HEK293 (cell line): ENCODE measurements at regions not wholly inside any gene's neighbourhood (a gene's known extent, or its start where the extent isn't known, plus 50 kb on each side); places are given as distances from the start of the nearest gene placed in this dataset.

Experiments
- CTCF ChIA-PET: fragments of 350-600 bp; formaldehyde crosslinking; extraction: SDS; loops from one replicate; lab custom pipeline; 2021; ENCODE audit warnings: antibody characterized with exemption; lab: Yijun Ruan, JAX
- POLR2A ChIA-PET: fragments of 300-600 bp; formaldehyde crosslinking; extraction: SDS; loops from one replicate; lab custom pipeline; 2020; ENCODE audit warnings: antibody characterized with exemption, inconsistent platforms; lab: Yijun Ruan, JAX
- H3K27ac ChIP-seq: fragments of 200-500 bp; sonication (Bioruptor generic); 2 replicates; pipeline ENCODE4 v1.5.1; 2014; ENCODE audit warnings: low read depth, low read length, control low read depth, inconsistent platforms; ENCODE audit errors: extremely low read depth
- H3K36me3 ChIP-seq, 2 experiments: fragments of 200-500 bp in 1 of 2; sonication (Bioruptor generic) in 1 of 2; 1 replicate in 1 of 2; 2 replicates in 1 of 2; pipeline ENCODE4 v1.5.1; 2014 to 2017; ENCODE audit warnings: inconsistent platforms in 2 of 2, low read length in 2 of 2; ENCODE audit not compliant: control insufficient read depth in 2 of 2, insufficient read depth in 1 of 2
- H3K4me1 ChIP-seq: fragments of 200-500 bp; sonication (Bioruptor generic); 2 replicates; pipeline ENCODE4 v1.5.1; 2014; ENCODE audit warnings: mild to moderate bottlenecking, low read length, inconsistent platforms; ENCODE audit not compliant: control insufficient read depth, insufficient read depth
- H3K4me3 ChIP-seq: 2 replicates; pipeline ENCODE4 v1.5.1; 2011; ENCODE audit warnings: low read depth, mild to moderate bottlenecking, control low read depth, low read length, moderate library complexity
- H3K9me3 ChIP-seq: fragments of 200-500 bp; sonication (Bioruptor generic); 2 replicates; pipeline ENCODE4 v1.5.1; 2014; ENCODE audit warnings: low read depth, low read length, inconsistent platforms; ENCODE audit not compliant: control insufficient read depth, insufficient read depth
- EGR2 ChIP-seq: fragments of 450-650 bp; formaldehyde crosslinking; IDR thresholded peaks from 2 replicates; pipeline ENCODE4 v1.5.1; 2016; ENCODE audit warnings: low read depth, missing biosample characterization, missing genetic modification characterization
- GFI1B ChIP-seq: fragments of 450-650 bp; formaldehyde crosslinking; IDR thresholded peaks from 2 replicates; pipeline ENCODE4 v1.5.1; 2016; ENCODE audit warnings: missing biosample characterization, missing genetic modification characterization
- MYNN ChIP-seq: fragments of 450-650 bp; formaldehyde crosslinking; IDR thresholded peaks from 2 replicates; pipeline ENCODE4 v1.5.1; 2016; ENCODE audit warnings: missing biosample characterization, missing genetic modification characterization, borderline replicate concordance
- OVOL3 ChIP-seq: fragments of 450-650 bp; formaldehyde crosslinking; IDR thresholded peaks from 2 replicates; pipeline ENCODE4 v1.5.1; 2016; ENCODE audit warnings: missing biosample characterization, missing genetic modification characterization
- SP3 ChIP-seq: fragments of 450-650 bp; formaldehyde crosslinking; IDR thresholded peaks from 2 replicates; pipeline ENCODE4 v1.5.1; 2016; ENCODE audit warnings: missing biosample characterization, missing genetic modification characterization
- TRIM28 ChIP-seq: IDR thresholded peaks from 2 replicates; pipeline ENCODE4 v1.6.1; 2011; ENCODE audit warnings: low read length, control low read depth, borderline replicate concordance
- ZBTB8A ChIP-seq: fragments of 450-650 bp; formaldehyde crosslinking; IDR thresholded peaks from 2 replicates; pipeline ENCODE4 v1.5.1; 2016; ENCODE audit warnings: missing biosample characterization, missing genetic modification characterization
- ZNF174 ChIP-seq: fragments of 450-650 bp; formaldehyde crosslinking; IDR thresholded peaks from 2 replicates; pipeline ENCODE4 v1.5.0; 2017; ENCODE audit warnings: missing biosample characterization, mild to moderate bottlenecking, missing genetic modification characterization
- ZNF223 ChIP-seq: fragments of 450-650 bp; formaldehyde crosslinking; IDR thresholded peaks from 2 replicates; pipeline ENCODE4 v1.5.1; 2016; ENCODE audit warnings: missing biosample characterization, missing genetic modification characterization
- ZNF239 ChIP-seq: fragments of 450-650 bp; formaldehyde crosslinking; IDR thresholded peaks from 2 replicates; pipeline ENCODE4 v1.5.1; 2016; ENCODE audit warnings: missing biosample characterization, missing genetic modification characterization
- ZNF292 ChIP-seq: fragments of 450-650 bp; formaldehyde crosslinking; IDR thresholded peaks from 2 replicates; pipeline ENCODE4 v1.5.1; 2016; ENCODE audit warnings: low read depth, missing biosample characterization, missing genetic modification characterization, borderline replicate concordance
- ZNF366 ChIP-seq: fragments of 450-650 bp; formaldehyde crosslinking; conservative IDR thresholded peaks from 2 replicates; pipeline ENCODE4 v1.5.1; 2016; ENCODE audit warnings: missing biosample characterization, missing genetic modification characterization
- ZNF391 ChIP-seq: fragments of 450-650 bp; formaldehyde crosslinking; IDR thresholded peaks from 2 replicates; pipeline ENCODE4 v1.5.1; 2016; ENCODE audit warnings: low read depth, missing biosample characterization, missing genetic modification characterization, borderline replicate concordance
- ZNF426 ChIP-seq: fragments of 450-650 bp; formaldehyde crosslinking; IDR thresholded peaks from 2 replicates; pipeline ENCODE4 v1.5.1; 2017; ENCODE audit warnings: missing biosample characterization, missing genetic modification characterization, mild to moderate bottlenecking, inconsistent platforms, moderate library complexity
- ZNF433 ChIP-seq: fragments of 450-650 bp; formaldehyde crosslinking; IDR thresholded peaks from 2 replicates; pipeline ENCODE4 v1.5.1; 2016; ENCODE audit warnings: missing biosample characterization, missing genetic modification characterization, low read depth
- ZNF529 ChIP-seq: fragments of 450-650 bp; formaldehyde crosslinking; IDR thresholded peaks from 2 replicates; pipeline ENCODE4 v1.5.1; 2017; ENCODE audit warnings: missing genetic modification characterization, missing biosample characterization; ENCODE audit not compliant: insufficient replicate concordance
- ZNF548 ChIP-seq: fragments of 450-650 bp; formaldehyde crosslinking; IDR thresholded peaks from 2 replicates; pipeline ENCODE4 v1.5.1; 2016; ENCODE audit warnings: missing biosample characterization, missing genetic modification characterization
- ZNF626 ChIP-seq: fragments of 450-650 bp; sonication (Bioruptor Pico); formaldehyde crosslinking; IDR thresholded peaks from 2 replicates; pipeline ENCODE4 v1.5.1; 2018; ENCODE audit warnings: missing biosample characterization, missing genetic modification characterization, inconsistent platforms
- ZNF654 ChIP-seq: fragments of 450-650 bp; formaldehyde crosslinking; IDR thresholded peaks from 2 replicates; pipeline ENCODE4 v1.5.1; 2016; ENCODE audit warnings: low read depth, missing biosample characterization, missing genetic modification characterization
- ZNF658 ChIP-seq: fragments of 450-650 bp; formaldehyde crosslinking; IDR thresholded peaks from 2 replicates; pipeline ENCODE4; 2016; ENCODE audit warnings: missing biosample characterization, missing genetic modification characterization
- ZNF677 ChIP-seq: fragments of 450-650 bp; IDR thresholded peaks from 2 replicates; pipeline ENCODE4 v1.5.0; 2018; ENCODE audit warnings: missing biosample characterization, mild to moderate bottlenecking, missing genetic modification characterization, moderate library complexity
- ZNF701 ChIP-seq: fragments of 450-650 bp; formaldehyde crosslinking; IDR thresholded peaks from 2 replicates; pipeline ENCODE4 v1.5.1; 2016; ENCODE audit warnings: missing biosample characterization, missing genetic modification characterization
- ZNF776 ChIP-seq: fragments of 450-650 bp; formaldehyde crosslinking; IDR thresholded peaks from 2 replicates; pipeline ENCODE4 v1.5.0; 2017; ENCODE audit warnings: missing biosample characterization, missing genetic modification characterization, borderline replicate concordance
- TF ChIP-seq, protein P1 (sequence below): fragments of 450-650 bp; IDR thresholded peaks from 2 replicates; pipeline ENCODE4 v1.5.1; 2018; ENCODE audit warnings: missing biosample characterization, missing genetic modification characterization
- TF ChIP-seq, protein P2 (sequence below): fragments of 450-650 bp; formaldehyde crosslinking; IDR thresholded peaks from 2 replicates; pipeline ENCODE4 v1.5.1; 2016; ENCODE audit warnings: missing biosample characterization, missing genetic modification characterization
- TF ChIP-seq, protein P3 (sequence below): fragments of 450-650 bp; formaldehyde crosslinking; IDR thresholded peaks from 2 replicates; pipeline ENCODE4 v1.5.1; 2016; ENCODE audit warnings: missing biosample characterization, missing genetic modification characterization
- TF ChIP-seq, protein P4 (sequence below): sonication (generic); formaldehyde crosslinking; IDR thresholded peaks from 2 replicates; pipeline ENCODE4 v1.8.1; 2022; ENCODE audit warnings: mild to moderate bottlenecking, moderate library complexity, missing genetic modification reagents
- TF ChIP-seq, protein P5 (sequence below): fragments of 450-650 bp; formaldehyde crosslinking; IDR thresholded peaks from 2 replicates; pipeline ENCODE4 v1.5.1; 2017; ENCODE audit warnings: missing biosample characterization, missing genetic modification characterization

DNA sequence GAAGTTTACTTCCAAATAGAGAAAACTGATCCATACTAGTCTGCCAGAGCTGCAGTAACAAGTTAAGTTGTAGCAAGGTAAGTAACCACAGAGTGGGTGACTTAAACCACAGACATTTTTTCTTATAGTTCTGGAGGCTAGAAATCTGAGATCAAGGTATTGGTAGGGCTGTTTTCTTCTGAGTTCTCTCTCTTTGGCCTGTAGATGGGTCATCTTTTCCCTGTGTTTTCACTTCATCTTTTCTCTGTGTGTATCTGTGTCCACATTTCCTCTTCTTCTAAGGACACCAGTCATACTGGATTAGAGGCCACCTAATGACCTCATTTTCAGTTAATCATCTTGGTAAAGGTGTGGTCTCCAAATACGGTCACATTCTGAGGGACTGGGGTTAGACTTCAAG, 142.9 kb upstream of the MEX3C start:
- TF ChIP-seq ZNF239 (tag by site-specific recombination) = no peak
- TF ChIP-seq TRIM28 = no peak
- no peak for TF ChIP-seq ZNF701
- TF ChIP-seq ZNF223 (tag by site-specific recombination) = no peak
- no peak for TF ChIP-seq ZNF658 (tag by site-specific recombination)
- TF ChIP-seq, protein P1, sequence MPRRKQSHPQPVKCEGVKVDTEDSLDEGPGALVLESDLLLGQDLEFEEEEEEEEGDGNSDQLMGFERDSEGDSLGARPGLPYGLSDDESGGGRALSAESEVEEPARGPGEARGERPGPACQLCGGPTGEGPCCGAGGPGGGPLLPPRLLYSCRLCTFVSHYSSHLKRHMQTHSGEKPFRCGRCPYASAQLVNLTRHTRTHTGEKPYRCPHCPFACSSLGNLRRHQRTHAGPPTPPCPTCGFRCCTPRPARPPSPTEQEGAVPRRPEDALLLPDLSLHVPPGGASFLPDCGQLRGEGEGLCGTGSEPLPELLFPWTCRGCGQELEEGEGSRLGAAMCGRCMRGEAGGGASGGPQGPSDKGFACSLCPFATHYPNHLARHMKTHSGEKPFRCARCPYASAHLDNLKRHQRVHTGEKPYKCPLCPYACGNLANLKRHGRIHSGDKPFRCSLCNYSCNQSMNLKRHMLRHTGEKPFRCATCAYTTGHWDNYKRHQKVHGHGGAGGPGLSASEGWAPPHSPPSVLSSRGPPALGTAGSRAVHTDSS (tag by site-specific recombination) = no peak
- TF ChIP-seq ZNF174 (tag by site-specific recombination) = no peak
- TF ChIP-seq ZNF366 (tag by site-specific recombination) = no peak
- TF ChIP-seq OVOL3 = no peak
- TF ChIP-seq, protein P2, sequence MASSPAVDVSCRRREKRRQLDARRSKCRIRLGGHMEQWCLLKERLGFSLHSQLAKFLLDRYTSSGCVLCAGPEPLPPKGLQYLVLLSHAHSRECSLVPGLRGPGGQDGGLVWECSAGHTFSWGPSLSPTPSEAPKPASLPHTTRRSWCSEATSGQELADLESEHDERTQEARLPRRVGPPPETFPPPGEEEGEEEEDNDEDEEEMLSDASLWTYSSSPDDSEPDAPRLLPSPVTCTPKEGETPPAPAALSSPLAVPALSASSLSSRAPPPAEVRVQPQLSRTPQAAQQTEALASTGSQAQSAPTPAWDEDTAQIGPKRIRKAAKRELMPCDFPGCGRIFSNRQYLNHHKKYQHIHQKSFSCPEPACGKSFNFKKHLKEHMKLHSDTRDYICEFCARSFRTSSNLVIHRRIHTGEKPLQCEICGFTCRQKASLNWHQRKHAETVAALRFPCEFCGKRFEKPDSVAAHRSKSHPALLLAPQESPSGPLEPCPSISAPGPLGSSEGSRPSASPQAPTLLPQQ (tag by site-specific recombination) = no peak
- no peak for TF ChIP-seq ZNF654 (tag by site-specific recombination)
- TF ChIP-seq, protein P3, sequence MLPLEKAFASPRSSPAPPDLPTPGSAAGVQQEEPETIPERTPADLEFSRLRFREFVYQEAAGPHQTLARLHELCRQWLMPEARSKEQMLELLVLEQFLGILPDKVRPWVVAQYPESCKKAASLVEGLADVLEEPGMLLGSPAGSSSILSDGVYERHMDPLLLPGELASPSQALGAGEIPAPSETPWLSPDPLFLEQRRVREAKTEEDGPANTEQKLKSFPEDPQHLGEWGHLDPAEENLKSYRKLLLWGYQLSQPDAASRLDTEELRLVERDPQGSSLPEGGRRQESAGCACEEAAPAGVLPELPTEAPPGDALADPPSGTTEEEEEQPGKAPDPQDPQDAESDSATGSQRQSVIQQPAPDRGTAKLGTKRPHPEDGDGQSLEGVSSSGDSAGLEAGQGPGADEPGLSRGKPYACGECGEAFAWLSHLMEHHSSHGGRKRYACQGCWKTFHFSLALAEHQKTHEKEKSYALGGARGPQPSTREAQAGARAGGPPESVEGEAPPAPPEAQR (tag by site-specific recombination) = no peak
- TF ChIP-seq MYNN (tag by site-specific recombination) = no peak
- no peak for TF ChIP-seq ZNF529
- TF ChIP-seq SP3 (tag by site-specific recombination) = no peak
- TF ChIP-seq, protein P4, sequence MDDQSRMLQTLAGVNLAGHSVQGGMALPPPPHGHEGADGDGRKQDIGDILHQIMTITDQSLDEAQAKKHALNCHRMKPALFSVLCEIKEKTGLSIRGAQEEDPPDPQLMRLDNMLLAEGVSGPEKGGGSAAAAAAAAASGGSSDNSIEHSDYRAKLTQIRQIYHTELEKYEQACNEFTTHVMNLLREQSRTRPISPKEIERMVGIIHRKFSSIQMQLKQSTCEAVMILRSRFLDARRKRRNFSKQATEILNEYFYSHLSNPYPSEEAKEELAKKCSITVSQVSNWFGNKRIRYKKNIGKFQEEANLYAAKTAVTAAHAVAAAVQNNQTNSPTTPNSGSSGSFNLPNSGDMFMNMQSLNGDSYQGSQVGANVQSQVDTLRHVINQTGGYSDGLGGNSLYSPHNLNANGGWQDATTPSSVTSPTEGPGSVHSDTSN (CRISPR knock-in tag) = no peak
- CTCF ChIA-PET = interaction anchor here (0.7 to 1.2 kb wide), 2 partner anchors 44 to 49 kb away, joined by 3 read pairs; no protein-coding TSS in a partner anchor
- Histone ChIP-seq H3K4me1 (peaks cover 6% of the 10 kb centered on the region), H3K4me3 (no peak overlapping the region), H3K27ac (no peak overlapping the region), H3K9me3 (no peaks in the 10 kb centered on the region), H3K36me3 (no peaks in the 10 kb centered on the region)
- POLR2A ChIA-PET = no interaction called here

DNA sequence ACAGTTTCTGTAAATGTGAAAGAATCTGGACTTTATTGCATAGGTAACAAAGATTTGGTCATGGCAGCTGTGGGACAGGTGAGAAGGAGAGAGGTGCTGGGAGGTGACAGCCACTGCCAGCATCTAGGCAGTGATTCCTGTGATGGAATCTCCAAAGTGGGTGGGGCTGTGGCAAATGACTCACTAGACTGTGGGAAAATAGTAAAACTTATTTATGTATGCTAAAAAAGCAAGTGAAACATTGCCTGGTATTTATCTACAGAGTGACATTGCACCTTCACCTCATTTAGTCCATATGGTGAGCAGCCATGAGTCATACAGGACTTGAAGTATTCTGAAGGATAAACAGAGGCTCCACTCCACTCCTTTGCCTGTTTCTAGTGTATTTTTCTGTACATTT, 145.3 kb upstream of the MEX3C start:
- peaks cover 6% of the 10 kb centered on the region for H3K4me1 ChIP-seq
- CTCF ChIA-PET = interaction anchor here (0.6 kb wide), 1 partner anchor 16 kb away, joined by 3 read pairs; no protein-coding TSS in a partner anchor
- POLR2A ChIA-PET = no interaction called here
- H3K9me3 ChIP-seq = no peaks in the 10 kb centered on the region
- no peaks in the 10 kb centered on the region for H3K36me3 ChIP-seq
- no peak overlapping the region for H3K4me3 ChIP-seq
- no peak overlapping the region for H3K27ac ChIP-seq
- TF ChIP-seq ZNF426 = no peak
- no peak for TF ChIP-seq ZNF626 (tag by site-specific recombination)
- TF ChIP-seq ZNF292 (tag by site-specific recombination) = no peak
- TF ChIP-seq ZNF433 (tag by site-specific recombination) = no peak
- no peak for TF ChIP-seq ZNF548 (tag by site-specific recombination)
- TF ChIP-seq, protein P5, sequence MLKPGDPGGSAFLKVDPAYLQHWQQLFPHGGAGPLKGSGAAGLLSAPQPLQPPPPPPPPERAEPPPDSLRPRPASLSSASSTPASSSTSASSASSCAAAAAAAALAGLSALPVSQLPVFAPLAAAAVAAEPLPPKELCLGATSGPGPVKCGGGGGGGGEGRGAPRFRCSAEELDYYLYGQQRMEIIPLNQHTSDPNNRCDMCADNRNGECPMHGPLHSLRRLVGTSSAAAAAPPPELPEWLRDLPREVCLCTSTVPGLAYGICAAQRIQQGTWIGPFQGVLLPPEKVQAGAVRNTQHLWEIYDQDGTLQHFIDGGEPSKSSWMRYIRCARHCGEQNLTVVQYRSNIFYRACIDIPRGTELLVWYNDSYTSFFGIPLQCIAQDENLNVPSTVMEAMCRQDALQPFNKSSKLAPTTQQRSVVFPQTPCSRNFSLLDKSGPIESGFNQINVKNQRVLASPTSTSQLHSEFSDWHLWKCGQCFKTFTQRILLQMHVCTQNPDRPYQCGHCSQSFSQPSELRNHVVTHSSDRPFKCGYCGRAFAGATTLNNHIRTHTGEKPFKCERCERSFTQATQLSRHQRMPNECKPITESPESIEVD (tag by site-specific recombination) = peak; percentile 80
- no peak for TF ChIP-seq ZNF776
- TF ChIP-seq, protein P4 (CRISPR knock-in tag) = no peak
- TF ChIP-seq ZNF391 (tag by site-specific recombination) = no peak
- TF ChIP-seq GFI1B (tag by site-specific recombination) = no peak
- TF ChIP-seq ZBTB8A = no peak
- TF ChIP-seq ZNF677 = no peak
- no peak for TF ChIP-seq EGR2 (tag by site-specific recombination)
